Lung (tissue), 11 donors: ENCODE measurements at regions not wholly inside any gene's neighbourhood (a gene's known extent, or its start where the extent isn't known, plus 50 kb on each side); places are given as distances from the start of the nearest gene placed in this dataset.

Experiments used
- ATAC-seq: fragments of 200-7000 bp; cut with Tn5 transposase; one replicate; pipeline ENCODE4 v1.9.1; 2020; ENCODE audit warnings: moderate number of reproducible peaks; ENCODE audit not compliant: insufficient read depth, low FRiP score
- DNase-seq, 3 donors: peaks; one replicate each; pipeline ENCODE4 v3.0.0-alpha.2; 2013 to 2017
- H3K27ac ChIP-seq, 2 donors: one replicate each; pipeline ENCODE4 v1.5.1; 2013; ENCODE audit warnings: mild to moderate bottlenecking in 2 of 2, moderate library complexity in 2 of 2, control low read depth in 1 of 2, inconsistent platforms in 1 of 2, low read depth in 1 of 2, low read length in 1 of 2
- H3K27me3 ChIP-seq, 3 donors: one replicate each; pipeline ENCODE4 v1.5.1; 2013; ENCODE audit warnings: low read length in 2 of 3; ENCODE audit not compliant: control insufficient read depth in 3 of 3, insufficient read depth in 3 of 3
- H3K36me3 ChIP-seq, 4 donors: one replicate each; pipeline ENCODE4 v1.5.1; 2013; ENCODE audit warnings: low read length in 4 of 4, mild to moderate bottlenecking in 1 of 4, moderate library complexity in 1 of 4; ENCODE audit not compliant: control insufficient read depth in 4 of 4, insufficient read depth in 4 of 4
- H3K4me1 ChIP-seq, 5 donors: one replicate each; pipeline ENCODE4 v1.5.1; 2013; ENCODE audit warnings: low read length in 5 of 5, mild to moderate bottlenecking in 2 of 5, moderate library complexity in 1 of 5; ENCODE audit not compliant: control insufficient read depth in 5 of 5, insufficient read depth in 5 of 5
- H3K4me3 ChIP-seq: one replicate; pipeline ENCODE4 v1.5.1; 2013; ENCODE audit warnings: mild to moderate bottlenecking, control low read depth, moderate library complexity
- H3K9ac ChIP-seq, 2 donors: one replicate each; pipeline ENCODE4 v1.5.1; 2013; ENCODE audit warnings: low read length in 2 of 2, control low read depth in 1 of 2; ENCODE audit not compliant: insufficient read depth in 1 of 2
- H3K9me3 ChIP-seq, 4 donors: one replicate each; pipeline ENCODE4 v1.5.1; 2013; ENCODE audit warnings: low read length in 3 of 4, mild to moderate bottlenecking in 1 of 4, moderate library complexity in 1 of 4; ENCODE audit not compliant: control insufficient read depth in 4 of 4, insufficient read depth in 3 of 4
- CTCF ChIP-seq: IDR thresholded peaks from 2 replicates; pipeline ENCODE4 v1.5.1; 2012; ENCODE audit warnings: mild to moderate bottlenecking; ENCODE audit errors: control extremely low read depth, extremely low read depth
- WGBS, 2 donors: extraction: QIAGEN DNeasy Blood & Tissue Kit; methylation state at CpG; one replicate each; pipeline ENCODE4 v1.1.7; 2013; 5-methylcytosine and 5-hydroxymethylcytosine counted together
- donor health status: control.
- donor health status: control.
- donor health status: Bipolar disorder and iron deficiency.
- donor health status: healthy.
- donor health status: DM: yes; HTN: yes; CAD: no.

GRCh38 chr12:108069651-108070165, 59.4 kb upstream of the WSCD2 start:
- H3K9me3 ChIP-seq: no peaks in the 10 kb centered on the region
- no peak overlapping the region for H3K4me3 ChIP-seq
- 38 to 44% methylated on average over 5 of the region's 5 CpGs for WGBS, 2 donors
- DNase-seq (no peak), ATAC-seq (no peak)
- no peak overlapping the region for H3K27ac ChIP-seq
- H3K27me3 ChIP-seq: peaks cover 0 to 3% (median 3%) of the 10 kb centered on the region in 3 donors
- H3K4me1 ChIP-seq: no peaks in the 10 kb centered on the region
- TF ChIP-seq CTCF: no peak
- no peak overlapping the region for H3K9ac ChIP-seq
- no peaks in the 10 kb centered on the region for H3K36me3 ChIP-seq

GRCh38 chr12:108075561-108075960, 53.5 kb upstream of the WSCD2 start:
- H3K36me3 ChIP-seq: no peaks in the 10 kb centered on the region
- TF ChIP-seq CTCF: no peak
- no peaks in the 10 kb centered on the region for H3K4me1 ChIP-seq
- no peaks in the 10 kb centered on the region for H3K9me3 ChIP-seq
- H3K9ac ChIP-seq: no peak overlapping the region
- 74 to 85% methylated on average over 3 of the region's 3 CpGs for WGBS, 2 donors
- no peak overlapping the region for H3K27ac ChIP-seq
- ATAC-seq: no peak
- DNase-seq: no peak
- no peak overlapping the region for H3K4me3 ChIP-seq
- H3K27me3 ChIP-seq: peaks cover 0 to 8% (median 3%) of the 10 kb centered on the region in 3 donors

DNA sequence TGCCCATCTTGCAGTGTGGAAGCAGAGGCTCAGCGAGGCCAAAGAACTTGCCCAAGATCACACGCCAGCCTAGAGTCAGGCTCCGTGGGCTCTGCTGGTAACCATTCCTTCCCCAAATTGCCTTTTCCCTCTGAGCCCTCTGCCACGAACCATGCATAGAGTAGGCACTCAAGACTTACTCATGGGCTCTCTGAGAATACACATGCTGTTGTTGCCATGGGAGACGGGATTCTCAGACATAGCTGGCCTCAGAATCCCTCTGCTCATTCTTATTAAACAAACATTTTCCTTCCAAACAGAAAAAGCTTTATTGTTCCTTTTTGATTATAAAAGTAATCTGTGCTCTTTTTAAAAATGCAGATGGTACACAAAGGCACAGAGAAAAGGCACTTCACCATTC, 52.5 kb upstream of the WSCD2 start:
- no peaks in the 10 kb centered on the region for H3K36me3 ChIP-seq
- no peaks in the 10 kb centered on the region for H3K4me1 ChIP-seq
- WGBS, 2 donors: 69 to 79% methylated on average over 5 of the region's 5 CpGs
- ATAC-seq (no peak), DNase-seq (no peak)
- H3K9ac ChIP-seq: no peak overlapping the region
- H3K27ac ChIP-seq: no peak overlapping the region
- no peak overlapping the region for H3K4me3 ChIP-seq
- no peak for TF ChIP-seq CTCF
- H3K9me3 ChIP-seq: peaks cover 0 to under 1% (median 0%) of the 10 kb centered on the region in 4 donors
- peaks cover 0 to 6% (median 3%) of the 10 kb centered on the region in 3 donors for H3K27me3 ChIP-seq

- Histone ChIP-seq H3K36me3 (no peaks in the 10 kb centered on the region), H3K4me1 (no peaks in the 10 kb centered on the region), H3K9me3 (peaks cover 0 to 4% (median 0%) of the 10 kb centered on the region in 4 donors), H3K27ac (no peak overlapping the region), H3K9ac (no peak overlapping the region), H3K27me3 (peaks cover 0 to 6% (median 0%) of the 10 kb centered on the region in 3 donors), H3K4me3 (no peak overlapping the region)
- DNase-seq: no peak
- no peak for ATAC-seq
- WGBS, 2 donors: 64 to 67% methylated on average over 3 of the region's 3 CpGs
- TF ChIP-seq CTCF: no peak
These were observed 50.7 kb upstream of the WSCD2 start for GRCh38 chr12:108078428-108078827.
